HG03521 (cell line): ENCODE measurements at regions not wholly inside any gene's neighbourhood (a gene's known extent, or its start where the extent isn't known, plus 50 kb on each side); places are given as distances from the start of the nearest gene placed in this dataset.

Experiments used
- ATAC-seq: cut with Tn5 transposase; IDR thresholded peaks from one replicate; pipeline ENCODE4 v1.9.1; 2021; ENCODE audit warnings: mild to moderate bottlenecking, moderate library complexity; ENCODE audit not compliant: unreplicated experiment

GRCh38 chr14:51507511-51507905 lies 144.2 kb upstream of the FRMD6 start:
- ATAC-seq = no peak

GRCh38 chr14:51507906-51508511 lies 143.7 kb upstream of the FRMD6 start:
- no peak for ATAC-seq

- no peak for ATAC-seq
Observed at GRCh38 chr14:51511265-51511664, 140.4 kb upstream of the FRMD6 start.

DNA sequence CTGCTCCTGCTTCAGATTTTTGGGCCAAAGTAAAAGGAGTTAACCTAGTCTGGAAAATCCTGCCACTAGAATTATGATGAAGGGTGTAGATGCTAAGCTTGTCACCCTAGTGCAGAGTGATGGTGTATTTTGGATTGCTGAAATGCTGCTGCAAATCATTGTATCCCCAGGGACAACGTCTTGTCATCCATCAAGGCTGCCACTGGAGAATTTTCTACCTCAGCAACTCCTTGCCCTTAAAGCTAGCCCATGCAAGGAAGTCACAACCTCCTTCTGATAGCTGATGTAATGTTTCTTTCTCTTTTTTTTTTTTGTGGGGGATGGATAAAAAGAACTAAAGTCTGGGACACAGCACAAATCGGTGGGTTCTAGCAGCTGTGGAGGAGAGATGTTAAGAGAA lies 139.4 kb upstream of the FRMD6 start:
- ATAC-seq = no peak

GRCh38 chr14:51513281-51513680 lies 138.4 kb upstream of the FRMD6 start:
- no peak for ATAC-seq

DNA sequence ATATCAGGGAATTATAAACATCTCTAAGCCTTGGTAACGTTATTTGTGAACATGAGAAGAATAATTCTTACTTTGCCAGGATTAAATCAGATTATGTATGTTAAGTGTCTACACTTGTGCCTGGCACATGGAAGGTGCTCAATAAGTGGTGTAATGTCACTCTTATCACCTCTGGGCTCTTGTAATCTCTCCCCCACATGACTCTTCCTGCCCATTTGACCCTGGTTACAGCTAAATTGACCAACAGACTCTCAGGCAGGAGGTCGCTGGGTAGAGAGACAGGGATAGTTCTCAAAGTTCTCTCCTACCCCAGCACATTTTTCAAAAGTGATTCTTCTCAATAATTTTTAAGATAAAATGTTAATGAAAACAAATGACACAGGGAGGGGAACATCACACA lies 137.8 kb upstream of the FRMD6 start:
- no peak for ATAC-seq

DNA sequence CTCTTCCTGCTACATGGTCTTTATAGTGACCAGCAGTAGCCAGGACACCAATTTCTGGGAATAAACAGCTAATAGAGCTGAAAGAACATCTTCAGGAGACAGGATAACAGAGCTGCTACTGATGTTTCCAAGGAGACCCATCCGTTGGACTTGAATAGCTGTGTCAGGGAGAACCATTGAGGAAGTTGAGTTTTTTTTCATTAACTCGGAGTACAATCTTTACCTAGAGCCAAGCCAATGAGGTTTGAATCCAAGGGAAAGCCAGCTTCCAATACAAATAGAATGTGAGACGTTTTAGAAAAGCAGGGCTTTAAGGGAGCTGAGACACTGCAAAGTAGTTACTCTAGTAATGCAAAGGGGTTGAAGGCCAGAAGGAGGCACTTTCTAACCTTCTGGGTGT lies 136.1 kb upstream of the FRMD6 start:
- no peak for ATAC-seq

- no peak for ATAC-seq
Observed at GRCh38 chr14:51516706-51517395, 134.9 kb upstream of the FRMD6 start.

- no peak for ATAC-seq
Observed at GRCh38 chr14:51518280-51518679, 133.4 kb upstream of the FRMD6 start.

DNA sequence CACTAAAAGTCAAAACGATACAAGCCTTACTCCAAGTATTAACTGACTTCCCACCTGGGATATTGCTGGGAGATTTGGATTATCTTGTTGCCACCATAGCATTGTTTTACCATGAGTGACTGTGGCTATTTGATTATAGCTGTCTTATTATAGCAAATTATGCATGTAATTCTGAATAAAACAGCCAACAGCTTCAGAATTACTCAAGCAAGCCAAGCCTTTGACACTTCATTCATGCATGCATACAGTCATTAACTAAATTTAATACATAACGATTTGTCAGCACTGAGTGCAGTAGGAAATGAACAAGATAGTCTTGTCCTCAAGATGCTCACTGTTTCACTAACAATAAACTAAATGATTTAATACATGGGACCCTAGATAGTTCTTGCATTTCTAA lies 133.0 kb upstream of the FRMD6 start:
- ATAC-seq = no peak

DNA sequence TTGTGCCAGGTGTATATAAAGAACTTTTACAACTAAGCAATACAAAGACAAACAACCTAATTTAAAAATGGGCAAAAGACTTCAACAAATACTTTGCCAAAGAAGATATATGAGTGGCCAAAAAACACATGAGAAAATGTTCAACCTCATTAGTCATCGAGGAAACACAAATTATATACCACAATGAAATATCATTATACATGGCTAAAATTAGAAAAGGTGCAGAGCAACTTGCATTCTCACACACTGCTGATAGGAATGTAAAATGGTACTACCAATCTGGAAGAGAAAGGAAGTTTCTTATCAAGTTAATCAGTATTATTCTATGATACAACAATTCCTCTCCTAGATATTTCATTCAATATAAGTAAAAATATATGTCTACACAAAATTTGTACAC lies 131.6 kb upstream of the FRMD6 start:
- ATAC-seq = no peak

- no peak for ATAC-seq
Observed at GRCh38 chr14:51521764-51522163, 129.9 kb upstream of the FRMD6 start.

GRCh38 chr14:51523243-51523642 lies 128.5 kb upstream of the FRMD6 start:
- no peak for ATAC-seq

DNA sequence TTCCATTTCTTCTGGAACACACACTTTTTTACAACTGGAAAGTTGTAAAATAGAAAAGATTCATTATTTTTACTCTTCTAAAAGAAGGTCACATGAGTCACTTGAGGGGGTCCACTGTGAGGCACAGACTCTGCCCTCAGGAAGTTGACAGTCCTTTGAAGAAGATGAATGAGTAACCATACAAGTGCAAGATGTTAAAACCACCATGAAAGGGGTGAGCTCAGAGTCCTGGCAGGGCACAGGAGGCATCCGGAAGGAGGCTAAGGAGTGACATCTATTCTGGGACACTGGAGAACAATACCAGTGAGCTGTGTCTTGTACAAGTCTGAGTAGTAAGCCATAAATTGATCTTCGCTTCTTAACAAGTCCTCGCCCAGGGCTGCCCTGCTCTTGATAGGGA lies 126.0 kb upstream of the FRMD6 start:
- ATAC-seq = no peak

GRCh38 chr14:51527073-51527472 lies 124.6 kb upstream of the FRMD6 start:
- no peak for ATAC-seq

- ATAC-seq = no peak
Observed at GRCh38 chr14:51529736-51530135, 122.0 kb upstream of the FRMD6 start.

- ATAC-seq = no peak
Observed at GRCh38 chr14:51533160-51533559, 118.5 kb upstream of the FRMD6 start.

DNA sequence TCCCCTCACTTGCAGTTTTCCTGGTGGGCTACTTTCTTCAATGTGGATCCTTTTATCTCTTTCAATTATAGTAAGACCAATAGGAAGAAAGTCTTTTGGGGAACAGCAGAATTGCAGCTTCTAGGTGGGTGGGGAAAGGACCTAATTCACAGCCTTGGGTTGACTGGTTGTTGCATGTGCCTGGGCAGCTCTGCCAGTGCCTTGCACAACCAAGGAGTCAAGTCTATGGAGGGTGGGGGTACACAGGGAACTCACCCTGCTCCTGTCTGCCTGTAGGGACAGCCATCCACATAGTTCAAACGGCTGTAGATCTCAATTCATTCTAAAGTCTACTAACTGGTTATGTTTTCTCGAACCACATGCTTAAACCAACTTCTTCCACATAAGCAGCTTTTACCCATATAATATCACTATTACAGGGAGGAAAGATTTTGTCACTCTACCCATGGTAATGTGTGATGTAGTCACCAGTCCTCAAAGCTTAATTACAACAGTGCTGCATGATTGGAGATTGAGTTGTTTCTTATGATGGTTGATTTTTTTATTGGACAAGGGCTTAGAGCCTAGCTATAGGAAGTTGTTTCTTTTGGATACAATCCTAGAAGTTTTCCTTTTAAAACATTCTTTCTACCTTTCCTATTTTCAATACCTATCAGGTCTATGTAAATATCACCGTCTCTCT lies 117.7 kb upstream of the FRMD6 start:
- no peak for ATAC-seq

DNA sequence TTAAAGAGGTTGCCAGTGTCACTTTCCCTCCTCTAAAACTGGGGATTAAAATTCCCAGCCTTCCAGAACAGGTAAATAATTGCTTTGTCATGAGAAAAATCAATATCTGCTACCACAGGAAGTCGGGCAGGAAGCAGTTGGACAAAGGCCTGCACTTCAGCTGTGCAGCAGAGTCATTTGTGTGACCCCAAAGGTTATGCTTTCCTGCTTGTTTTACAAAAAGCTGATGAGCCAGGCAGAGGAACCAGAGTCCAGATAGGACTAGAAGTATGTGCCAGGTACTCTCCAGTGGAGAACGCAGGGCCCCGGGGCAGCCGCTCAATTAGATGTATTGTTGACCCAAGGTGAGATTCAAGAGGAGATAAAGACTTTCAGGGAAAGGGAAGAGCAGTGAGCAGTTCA lies 117.1 kb upstream of the FRMD6 start:
- no peak for ATAC-seq

DNA sequence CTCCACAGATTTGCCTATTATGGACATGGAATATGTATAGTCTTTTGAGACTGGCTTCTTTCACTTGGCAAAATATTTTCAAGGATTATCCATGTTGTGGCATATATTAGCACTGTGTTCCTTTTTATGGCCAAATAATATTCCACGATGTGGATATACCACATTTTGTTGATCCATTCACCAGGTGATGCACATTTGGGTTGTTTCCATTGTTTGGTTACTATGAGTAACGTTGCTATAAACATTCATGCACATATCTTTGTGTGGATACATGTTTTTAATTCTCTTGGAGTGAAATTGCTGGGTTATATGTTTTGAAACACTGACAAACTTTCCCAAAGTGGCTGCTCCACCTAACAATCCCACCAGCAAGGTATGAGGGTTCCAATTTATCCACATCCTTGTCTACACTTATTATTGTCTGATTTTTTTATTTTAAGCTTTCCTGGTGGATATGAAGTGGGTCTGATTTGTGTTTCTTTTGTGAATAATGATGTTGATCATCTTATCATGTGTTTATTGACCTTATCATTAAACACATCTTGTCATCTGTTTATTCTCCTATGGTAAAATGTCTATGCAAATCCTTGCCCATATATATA lies 116.2 kb upstream of the FRMD6 start:
- no peak for ATAC-seq

- ATAC-seq = no peak
Observed at GRCh38 chr14:51538973-51539372, 112.7 kb upstream of the FRMD6 start.

- ATAC-seq = no peak
Observed at GRCh38 chr14:51539571-51540037, 112.1 kb upstream of the FRMD6 start.
